GM23248 (cell line): ENCODE measurements at regions not wholly inside any gene's neighbourhood (a gene's known extent, or its start where the extent isn't known, plus 50 kb on each side); places are given as distances from the start of the nearest gene placed in this dataset.

Experiments
- EZH2 ChIP-seq: fragments of 200-600 bp; sonication (generic); IDR thresholded peaks from 2 replicates; pipeline ENCODE4 v1.6.1; 2018; ENCODE audit warnings: antibody characterized with exemption, mild to moderate bottlenecking; ENCODE audit not compliant: insufficient read depth, poor library complexity, severe bottlenecking
- EZH2phosphoT487 ChIP-seq: fragments of 200-600 bp; sonication (generic); IDR thresholded peaks from 2 replicates; pipeline ENCODE4 v1.6.1; 2018; ENCODE audit warnings: antibody characterized with exemption, moderate library complexity, mild to moderate bottlenecking, low read depth; ENCODE audit not compliant: insufficient read depth

DNA sequence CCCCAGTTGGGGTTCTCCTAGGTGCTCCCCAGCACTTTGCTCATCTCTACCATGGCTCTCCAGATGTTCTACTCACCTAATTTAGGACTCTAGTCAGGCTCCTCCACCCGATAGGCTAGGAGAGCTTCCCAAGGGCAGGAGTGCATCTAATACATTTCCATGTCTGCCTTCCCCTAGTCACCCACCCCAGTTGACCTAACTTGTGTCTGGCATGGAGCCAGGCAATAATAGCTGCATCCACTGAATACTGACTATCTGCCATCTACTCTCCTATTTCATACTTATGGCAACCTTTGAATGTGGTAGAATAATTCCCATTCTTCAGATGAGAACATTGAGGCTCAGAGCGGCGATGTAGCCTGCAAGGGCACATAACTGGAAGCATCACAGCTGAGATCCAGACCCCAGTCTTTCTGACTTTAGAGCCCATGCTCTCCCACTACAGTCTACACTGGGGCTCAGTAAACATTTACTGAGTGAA, 71.8 kb upstream of the YWHAQ start:
- TF ChIP-seq EZH2 (no peak), EZH2phosphoT487 (no peak)
